Activated CD8-positive, alpha-beta T cell treated with anti-CD3 and anti-CD28 coated beads, Interleukin-2, amount 10 ng/mL, durations not matched to agents 7 days and 5 days (primary cell): ENCODE measurements at regions not wholly inside any gene's neighbourhood (a gene's known extent, or its start where the extent isn't known, plus 50 kb on each side); places are given as distances from the start of the nearest gene placed in this dataset.

Experiments used
- ATAC-seq: fragments of 150-1000 bp; cut with Tn5 transposase; one replicate; pipeline ENCODE4 v1.10.0; 2021; ENCODE audit warnings: moderate library complexity
- CTCF ChIA-PET: fragments of 350-600 bp; sonication (Branson Sonifier 250); formaldehyde crosslinking; loops from one replicate; lab custom pipeline; 2021; ENCODE audit warnings: antibody characterized with exemption; lab: Charles Lee
- POLR2A ChIA-PET: fragments of 350-600 bp; sonication (Branson Sonifier 250); formaldehyde crosslinking; loops from one replicate; lab custom pipeline; 2021; ENCODE audit warnings: antibody characterized with exemption; lab: Charles Lee
- DNase-seq: peaks from one replicate; pipeline ENCODE4 v3.0.0-alpha.2; 2020
- H3K27ac Mint-ChIP-seq: one replicate; pipeline ENCODE4 v1.8.0; 2021; ENCODE audit warnings: mild to moderate bottlenecking, mixed read lengths
- H3K27me3 Mint-ChIP-seq: one replicate; pipeline ENCODE4 v1.8.0; 2021; ENCODE audit warnings: low read depth, mixed read lengths
- H3K36me3 Mint-ChIP-seq: one replicate; pipeline ENCODE4 v1.8.0; 2021; ENCODE audit warnings: low read depth, mixed read lengths
- H3K4me1 Mint-ChIP-seq: one replicate; pipeline ENCODE4 v1.8.0; 2021; ENCODE audit warnings: low read depth, mixed read lengths
- H3K4me3 Mint-ChIP-seq: one replicate; pipeline ENCODE4 v1.8.0; 2021; ENCODE audit warnings: mild to moderate bottlenecking, mixed read lengths
- H3K9me3 Mint-ChIP-seq: one replicate; pipeline ENCODE4 v1.8.0; 2022; ENCODE audit warnings: mixed read lengths; ENCODE audit not compliant: insufficient read depth

DNA sequence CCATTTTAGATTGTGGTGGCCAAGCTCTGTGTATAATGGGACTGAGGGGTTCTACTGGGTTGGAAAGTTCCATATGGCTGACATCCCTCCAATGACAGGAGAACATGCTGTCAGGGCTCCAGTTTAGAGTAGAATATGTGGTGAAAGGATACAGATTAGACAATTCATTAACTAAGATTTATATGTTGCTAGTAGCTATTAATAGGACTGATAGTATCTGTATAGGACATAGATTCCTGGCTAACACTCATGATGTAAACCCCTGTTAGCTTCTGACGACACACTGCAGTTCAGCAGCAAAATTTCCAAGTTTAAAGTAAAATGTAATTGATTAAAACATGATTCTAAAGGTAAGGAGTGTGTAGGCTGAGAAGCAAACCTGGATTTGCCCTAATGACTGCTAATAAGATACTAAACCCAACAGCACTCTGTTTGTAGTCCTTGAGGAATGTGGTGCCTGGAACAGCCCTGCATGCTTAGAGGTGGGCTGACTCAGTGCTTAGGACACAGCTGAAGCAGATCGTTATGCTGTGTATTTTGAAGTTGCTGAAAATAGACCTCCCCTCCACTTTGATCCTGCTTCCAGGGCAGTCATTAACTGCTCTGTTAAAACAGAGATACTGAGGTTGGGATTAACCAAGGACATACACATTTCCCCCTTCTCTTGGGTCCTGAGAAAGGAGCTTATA lies 1129.6 kb downstream of the SORCS3 start:
- ChIA-PET POLR2A (no interaction called here), CTCF (no interaction called here)
- ATAC-seq: no peak

DNA sequence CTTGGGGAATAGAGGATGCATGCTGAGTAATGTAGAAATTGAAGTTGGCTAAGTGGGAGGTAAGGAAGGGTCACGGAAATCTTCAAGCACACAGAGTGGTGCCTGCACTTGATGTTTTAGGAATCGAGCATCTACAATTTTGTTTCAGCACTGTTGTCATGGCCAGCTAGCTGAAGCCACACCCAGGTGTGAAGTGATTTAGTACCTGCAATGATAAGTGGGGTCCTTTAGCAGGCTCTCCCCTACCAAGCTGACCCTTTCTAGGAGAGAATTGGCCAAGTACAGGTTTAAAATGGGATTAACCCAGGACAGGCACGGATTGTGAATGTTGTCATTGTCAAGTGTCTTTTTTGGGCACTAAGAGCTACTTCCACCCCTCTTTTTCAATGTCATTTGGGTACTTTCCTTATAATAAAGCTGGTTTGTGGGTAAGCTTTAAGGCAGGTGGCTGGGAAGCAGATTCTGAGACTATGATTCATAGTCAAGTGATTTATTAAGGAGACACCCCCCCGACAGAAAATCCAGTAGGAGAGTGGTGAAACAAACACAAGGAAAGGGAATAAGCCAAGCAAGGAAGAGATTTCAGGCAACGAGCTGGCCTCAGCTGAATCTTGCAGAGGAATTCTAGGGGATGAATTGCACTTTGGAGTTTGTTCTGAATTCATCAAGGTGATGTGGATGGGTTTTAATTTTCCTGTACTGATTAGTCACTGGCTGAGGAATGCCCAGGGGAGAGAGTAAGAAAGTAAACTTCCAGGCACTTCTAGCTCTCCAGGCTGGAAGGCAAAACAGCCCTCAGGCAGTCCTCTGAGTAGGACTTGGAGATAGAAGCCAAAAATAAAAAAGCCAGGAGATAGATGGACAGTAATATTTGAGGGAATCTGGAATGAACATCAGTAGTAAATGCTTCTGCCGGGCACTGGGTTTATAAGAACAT lies 1128.4 kb downstream of the SORCS3 start:
- Mint-ChIP-seq H3K27me3 (no peaks in the 10 kb centered on the region), H3K9me3 (no peaks in the 10 kb centered on the region), H3K4me1 (no peaks in the 10 kb centered on the region), H3K27ac (no peak overlapping the region), H3K36me3 (no peaks in the 10 kb centered on the region), H3K4me3 (no peak overlapping the region)
- CTCF ChIA-PET: no interaction called here
- DNase-seq: no peak
- no peak for ATAC-seq
- POLR2A ChIA-PET: no interaction called here

More for the DNA sequence above, 1129.6 kb downstream of the SORCS3 start:
- H3K27ac Mint-ChIP-seq: no peak overlapping the region
- H3K27me3 Mint-ChIP-seq: no peaks in the 10 kb centered on the region
- no peaks in the 10 kb centered on the region for H3K9me3 Mint-ChIP-seq
- no peak for DNase-seq
- H3K36me3 Mint-ChIP-seq: no peaks in the 10 kb centered on the region
- no peak overlapping the region for H3K4me3 Mint-ChIP-seq
- no peaks in the 10 kb centered on the region for H3K4me1 Mint-ChIP-seq

DNA sequence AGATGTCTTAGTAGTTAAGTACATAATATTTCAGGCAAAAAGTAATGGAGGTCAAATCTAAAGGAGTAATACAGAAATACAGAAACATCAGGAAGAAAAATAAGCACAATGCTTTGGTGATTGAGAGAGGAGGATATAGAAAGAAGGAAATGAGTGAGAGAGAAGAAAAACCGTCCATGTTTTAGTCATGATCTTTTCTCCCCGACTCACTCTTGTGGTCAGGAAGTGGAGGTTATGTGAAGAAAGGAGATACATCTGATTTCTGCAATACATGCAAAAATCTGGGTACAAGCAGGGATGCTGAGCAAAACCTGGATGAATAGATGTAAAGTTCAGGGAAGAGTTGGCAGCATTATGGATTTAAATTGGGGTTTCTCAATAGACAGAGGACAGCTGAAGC lies 1122.5 kb downstream of the SORCS3 start:
- H3K27me3 Mint-ChIP-seq: no peaks in the 10 kb centered on the region
- no peak for DNase-seq
- ATAC-seq: no peak
- CTCF ChIA-PET: no interaction called here
- H3K27ac Mint-ChIP-seq: no peak overlapping the region
- H3K9me3 Mint-ChIP-seq: no peaks in the 10 kb centered on the region
- no peak overlapping the region for H3K4me3 Mint-ChIP-seq
- POLR2A ChIA-PET: no interaction called here
- H3K4me1 Mint-ChIP-seq: no peaks in the 10 kb centered on the region
- H3K36me3 Mint-ChIP-seq: no peaks in the 10 kb centered on the region

DNA sequence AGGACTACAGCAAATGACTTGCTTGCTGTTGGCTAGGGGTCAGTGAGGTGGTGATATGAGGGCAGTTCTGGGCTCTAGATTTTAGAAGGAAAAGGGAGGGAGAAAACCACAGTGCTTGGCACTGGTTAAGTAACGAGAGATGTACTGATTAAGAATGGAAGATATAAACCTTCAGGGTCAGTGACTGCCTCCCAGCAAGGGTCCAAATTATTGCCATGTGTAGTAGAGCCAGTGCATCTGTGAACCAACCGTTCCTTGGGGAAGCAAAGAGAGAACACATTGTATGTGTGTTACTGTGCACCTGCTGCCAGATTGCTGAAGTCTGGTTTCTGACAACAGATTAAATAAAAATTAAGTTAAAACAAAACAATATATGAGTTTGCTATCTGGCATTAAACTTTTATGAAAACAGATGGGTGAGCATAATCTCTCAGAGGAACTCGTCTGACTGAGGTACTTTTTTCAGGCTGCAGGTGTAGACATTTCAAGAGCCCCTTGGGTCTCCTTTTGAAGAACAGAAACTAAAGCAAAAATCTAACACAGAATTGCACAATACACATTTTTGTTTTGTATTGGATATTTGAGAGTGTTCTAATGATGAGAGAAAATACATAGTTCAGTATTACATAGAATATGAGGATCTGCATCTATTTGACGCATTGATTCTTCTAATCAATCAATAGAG lies 1120.6 kb downstream of the SORCS3 start:
- H3K4me3 Mint-ChIP-seq: no peak overlapping the region
- ATAC-seq (no peak), DNase-seq (no peak)
- H3K36me3 Mint-ChIP-seq: no peaks in the 10 kb centered on the region
- peaks cover 2% of the 10 kb centered on the region for H3K9me3 Mint-ChIP-seq
- no peaks in the 10 kb centered on the region for H3K27me3 Mint-ChIP-seq
- H3K4me1 Mint-ChIP-seq: no peaks in the 10 kb centered on the region
- CTCF ChIA-PET: no interaction called here
- POLR2A ChIA-PET: no interaction called here
- no peak overlapping the region for H3K27ac Mint-ChIP-seq

DNA sequence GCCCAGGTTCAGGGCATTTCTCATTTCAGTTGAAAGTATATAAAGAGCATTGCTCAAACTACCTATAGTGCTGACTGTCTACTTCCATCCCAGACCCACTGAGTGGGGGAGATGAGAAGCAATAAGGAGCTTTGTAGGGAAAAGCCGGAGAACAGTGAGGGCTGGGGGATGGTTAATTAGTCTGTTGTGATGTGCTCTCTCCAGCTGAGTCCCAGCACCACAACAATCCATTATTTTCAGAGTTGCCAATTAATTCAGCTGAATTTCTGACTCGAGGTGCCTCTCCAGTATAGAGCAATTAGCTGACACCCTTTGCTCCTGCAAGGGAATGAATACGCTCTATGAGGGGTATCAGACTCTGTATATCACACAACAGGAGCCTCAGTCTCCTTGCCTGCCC lies 1118.6 kb downstream of the SORCS3 start:
- DNase-seq (no peak), ATAC-seq (no peak)
- Mint-ChIP-seq H3K27me3 (no peaks in the 10 kb centered on the region), H3K9me3 (peaks cover 4% of the 10 kb centered on the region), H3K27ac (no peak overlapping the region), H3K36me3 (no peaks in the 10 kb centered on the region), H3K4me1 (no peaks in the 10 kb centered on the region), H3K4me3 (no peak overlapping the region)
- POLR2A ChIA-PET: no interaction called here
- CTCF ChIA-PET: no interaction called here

DNA sequence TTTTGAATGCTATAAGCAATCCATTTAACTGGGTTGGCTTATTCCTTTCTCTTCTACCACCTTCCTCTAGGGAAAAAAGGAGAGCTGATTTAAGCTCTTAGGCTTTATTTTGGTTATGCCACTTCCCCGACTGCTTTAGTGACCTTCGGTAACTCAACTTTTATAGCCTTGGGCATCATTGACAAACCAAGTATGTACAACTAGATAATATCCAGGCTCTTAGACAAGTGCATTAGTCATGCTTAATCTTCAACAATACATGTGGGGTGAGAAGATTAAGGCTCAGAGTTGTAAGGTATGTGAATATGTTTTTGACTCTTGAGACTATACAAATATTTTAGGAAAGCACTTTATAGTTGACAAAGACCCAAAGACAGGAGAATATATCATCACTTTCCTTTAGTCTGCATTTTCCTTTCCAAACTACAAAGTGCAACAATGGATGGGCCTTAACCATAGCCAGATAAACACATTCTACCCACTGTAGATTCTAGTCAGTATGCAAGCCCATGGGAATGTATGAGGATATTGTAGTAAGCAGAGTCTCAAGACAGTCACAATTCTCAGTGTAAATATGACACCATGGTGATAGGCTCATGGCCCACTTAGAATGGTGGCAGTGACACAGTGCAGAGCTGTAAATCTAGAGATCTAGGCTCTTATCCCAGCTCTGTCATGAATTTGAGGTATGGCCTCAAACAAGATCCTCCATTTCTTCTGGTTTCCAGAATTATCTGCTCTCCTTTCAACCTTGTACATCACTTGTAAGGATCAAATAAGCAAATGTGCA lies 1117.3 kb downstream of the SORCS3 start:
- ATAC-seq: no peak

DNA sequence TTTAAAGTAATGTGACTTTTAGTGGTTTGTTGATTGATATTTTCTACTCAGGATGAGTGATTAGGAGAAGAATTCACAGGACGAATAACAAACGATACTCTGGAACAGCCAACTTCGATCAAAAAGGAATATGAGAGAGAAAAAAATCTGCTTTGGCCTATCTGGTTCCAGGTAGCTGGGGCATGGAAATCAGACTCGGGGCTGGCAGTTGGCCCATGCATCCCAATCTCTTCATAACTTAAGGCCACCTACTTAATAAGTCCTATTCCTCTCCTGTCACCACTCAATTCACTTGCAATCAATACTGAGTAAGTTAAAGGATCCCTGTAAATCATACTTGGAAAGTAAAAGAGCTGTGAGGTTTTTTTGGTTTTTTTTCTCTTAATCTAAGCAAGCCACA lies 1116.2 kb downstream of the SORCS3 start:
- Mint-ChIP-seq H3K36me3 (no peaks in the 10 kb centered on the region), H3K27me3 (no peaks in the 10 kb centered on the region), H3K4me3 (no peak overlapping the region), H3K4me1 (no peaks in the 10 kb centered on the region), H3K9me3 (peaks cover 4% of the 10 kb centered on the region), H3K27ac (no peak overlapping the region)
- DNase-seq (no peak), ATAC-seq (no peak)
- ChIA-PET CTCF (no interaction called here), POLR2A (no interaction called here)

More for the DNA sequence above, 1117.3 kb downstream of the SORCS3 start:
- DNase-seq: no peak
- ChIA-PET POLR2A (no interaction called here), CTCF (no interaction called here)
- Mint-ChIP-seq H3K27ac (no peak overlapping the region), H3K4me1 (no peaks in the 10 kb centered on the region), H3K4me3 (no peak overlapping the region), H3K36me3 (no peaks in the 10 kb centered on the region), H3K9me3 (peaks cover 4% of the 10 kb centered on the region), H3K27me3 (no peaks in the 10 kb centered on the region)

DNA sequence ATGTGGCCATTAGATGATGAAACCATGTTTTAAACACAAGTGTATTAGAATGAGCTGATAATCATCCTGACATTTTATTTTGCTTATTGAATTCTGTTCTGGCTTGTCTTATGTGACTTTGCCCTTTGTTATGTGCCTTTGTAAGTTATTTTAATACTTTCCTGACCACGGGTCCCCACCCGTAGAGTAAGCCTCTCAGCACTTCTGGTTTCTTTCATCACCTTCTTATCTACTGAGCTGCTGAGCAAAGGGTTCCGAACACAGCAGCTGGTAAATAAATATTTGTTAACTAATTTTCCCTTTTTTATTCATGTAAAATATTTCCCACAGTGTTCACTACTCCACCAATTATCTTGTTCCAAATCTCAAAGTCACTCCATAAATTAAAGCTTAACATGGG lies 1115.3 kb downstream of the SORCS3 start:
- CTCF ChIA-PET: no interaction called here
- peaks cover 4% of the 10 kb centered on the region for H3K9me3 Mint-ChIP-seq

DNA sequence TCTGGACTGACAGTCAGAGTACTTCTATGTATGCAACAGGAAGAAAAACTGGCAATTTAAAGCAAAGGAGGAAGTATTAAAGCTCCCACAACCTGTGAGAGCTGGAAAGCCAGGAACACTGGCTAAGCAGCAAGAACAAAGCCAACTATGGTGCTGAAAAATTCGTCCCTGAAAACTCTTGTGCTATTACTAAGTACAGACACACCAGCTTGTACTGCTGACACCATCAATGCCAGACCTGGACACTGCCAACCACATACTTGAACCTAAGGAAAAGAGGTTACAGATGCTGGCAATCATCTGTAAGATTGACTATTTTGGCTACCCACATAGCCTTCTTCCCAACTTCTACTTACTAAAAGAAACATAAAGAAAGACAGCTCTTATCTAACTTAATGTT lies 1110.6 kb downstream of the SORCS3 start:
- ATAC-seq: no peak
- Mint-ChIP-seq H3K36me3 (no peaks in the 10 kb centered on the region), H3K4me3 (no peak overlapping the region), H3K4me1 (no peaks in the 10 kb centered on the region), H3K27me3 (no peaks in the 10 kb centered on the region), H3K27ac (no peak overlapping the region), H3K9me3 (peaks cover 4% of the 10 kb centered on the region)
- ChIA-PET POLR2A (no interaction called here), CTCF (no interaction called here)
- no peak for DNase-seq

More for the DNA sequence above, 1115.3 kb downstream of the SORCS3 start:
- no peak overlapping the region for H3K4me3 Mint-ChIP-seq
- H3K27me3 Mint-ChIP-seq: no peaks in the 10 kb centered on the region
- POLR2A ChIA-PET: no interaction called here
- H3K36me3 Mint-ChIP-seq: no peaks in the 10 kb centered on the region
- no peaks in the 10 kb centered on the region for H3K4me1 Mint-ChIP-seq
- H3K27ac Mint-ChIP-seq: no peak overlapping the region
- no peak for ATAC-seq
- no peak for DNase-seq

DNA sequence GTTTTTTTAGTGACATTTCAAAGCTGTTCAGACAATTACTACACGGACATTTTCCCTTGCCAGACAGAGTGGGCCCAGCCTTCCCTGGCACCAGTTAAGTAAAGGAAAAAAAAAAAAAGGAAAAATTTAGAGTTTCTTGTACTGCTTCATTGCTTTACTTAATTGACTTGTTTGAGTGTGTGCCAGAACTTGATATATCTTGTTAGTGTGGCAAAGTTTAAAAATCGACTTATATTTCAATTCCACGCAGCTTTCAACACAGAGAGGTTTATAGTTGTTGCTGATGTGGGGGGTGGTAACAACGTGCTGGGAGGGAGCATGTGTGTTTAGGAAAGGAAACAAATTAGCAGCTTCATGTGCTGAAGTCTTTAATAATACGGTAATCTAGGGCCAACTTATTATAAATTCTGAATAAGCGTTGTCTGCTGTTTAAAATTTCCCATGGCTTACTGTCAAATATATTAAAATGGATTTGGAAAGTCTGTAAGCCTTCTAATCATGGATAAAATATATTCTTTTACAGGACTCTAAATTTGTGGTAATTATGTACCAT lies 1104.6 kb downstream of the SORCS3 start:
- ATAC-seq: no peak
- CTCF ChIA-PET: no interaction called here
- H3K4me3 Mint-ChIP-seq: no peak overlapping the region

DNA sequence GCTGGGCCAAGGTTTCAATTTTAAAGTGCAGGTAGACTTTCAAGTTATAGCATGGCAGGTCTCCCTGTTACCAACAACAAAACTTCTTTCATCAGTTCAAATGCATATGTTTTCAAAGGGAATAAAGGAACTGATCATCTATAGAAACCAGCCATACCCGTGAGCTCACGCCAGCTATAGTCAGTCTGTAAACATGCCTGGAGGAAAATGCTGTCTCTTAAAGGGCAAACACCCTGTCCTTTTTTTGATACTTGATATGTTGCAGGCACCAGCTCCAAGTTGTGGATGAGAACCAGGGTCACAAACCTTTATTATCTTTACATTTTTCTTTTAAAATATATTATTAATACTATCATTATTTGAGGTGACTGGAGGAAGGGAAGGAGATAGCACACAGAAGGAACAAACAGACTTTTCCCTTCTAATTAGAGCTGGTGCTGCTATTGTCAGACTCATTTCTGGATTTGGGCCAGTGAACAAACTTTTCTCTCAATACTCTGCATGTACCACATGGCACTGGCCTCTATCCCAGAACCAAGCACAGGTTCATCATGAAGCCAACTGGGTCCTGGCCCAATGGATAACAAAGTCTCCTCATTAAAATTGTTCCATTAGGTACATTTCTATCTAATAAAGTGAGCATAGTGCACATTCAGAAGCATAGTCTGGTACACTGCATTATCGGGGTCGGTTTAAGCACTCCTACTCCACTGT lies 1102.4 kb downstream of the SORCS3 start:
- no peaks in the 10 kb centered on the region for H3K4me1 Mint-ChIP-seq
- H3K36me3 Mint-ChIP-seq: no peaks in the 10 kb centered on the region
- peaks cover 8% of the 10 kb centered on the region for H3K9me3 Mint-ChIP-seq
- no peak overlapping the region for H3K27ac Mint-ChIP-seq
- ChIA-PET CTCF (no interaction called here), POLR2A (no interaction called here)
- H3K27me3 Mint-ChIP-seq: no peaks in the 10 kb centered on the region
- DNase-seq: no peak
- H3K4me3 Mint-ChIP-seq: no peak overlapping the region
- ATAC-seq: no peak

More for the DNA sequence above, 1104.6 kb downstream of the SORCS3 start:
- POLR2A ChIA-PET: interaction anchor here (0.6 kb wide), 1 partner anchor 29 kb away, joined by 3 read pairs; no protein-coding TSS in a partner anchor
- H3K27ac Mint-ChIP-seq: no peak overlapping the region
- no peak for DNase-seq
- no peaks in the 10 kb centered on the region for H3K4me1 Mint-ChIP-seq
- no peaks in the 10 kb centered on the region for H3K36me3 Mint-ChIP-seq
- peaks cover 8% of the 10 kb centered on the region for H3K9me3 Mint-ChIP-seq
- no peaks in the 10 kb centered on the region for H3K27me3 Mint-ChIP-seq
